HCT116 (cell line): ENCODE measurements at regions not wholly inside any gene's neighbourhood (a gene's known extent, or its start where the extent isn't known, plus 50 kb on each side); places are given as distances from the start of the nearest gene placed in this dataset.

ENCODE experiments used
- ATAC-seq: fragments of 200-7000 bp; cut with Tn5 transposase; 2 replicates; pipeline ENCODE4 v1.9.1; 2020; ENCODE audit warnings: mild to moderate bottlenecking, moderate library complexity
- BruUV-seq: library from RNA; stranded (reverse); fragments of 400-500 nt; replicated peaks from 2 replicates; lab custom pipeline; 2021; lab: Mats Ljungman, UMichigan
- CTCF ChIA-PET: fragments of 300-600 bp; sonication (Branson Sonifier 250); formaldehyde crosslinking; loops from one replicate; lab custom pipeline; 2021; ENCODE audit warnings: antibody characterized with exemption; lab: Charles Lee
- POLR2A ChIA-PET: fragments of 300-600, 350-600 bp; sonication (Branson Sonifier 250); formaldehyde crosslinking; loops from one replicate; lab custom pipeline; 2021; ENCODE audit warnings: antibody characterized with exemption; lab: Charles Lee
- RAD21 ChIA-PET, 2 experiments: fragments of 300-600 bp; sonication (Branson Sonifier 250); formaldehyde crosslinking; loops; one replicate each; lab custom pipeline; 2023; ENCODE audit warnings: low total read pairs in 2 of 2; ENCODE audit not compliant: uncharacterized antibody in 2 of 2, unreplicated experiment in 2 of 2, low non-redundant PET in 1 of 2; lab: Charles Lee
- DNase-seq: peaks from one replicate; pipeline ENCODE4 v3.0.0-alpha.2; 2010; ENCODE audit warnings: low read depth, low spot score
- H2AFZ ChIP-seq: fragments of 200-600 bp; shearing (Covaris generic), sonication (generic); 2 replicates; pipeline ENCODE4 v1.6.1; 2017; ENCODE audit warnings: low read depth, mixed run types, mixed read lengths, antibody characterized with exemption, low read length; ENCODE audit not compliant: poor library complexity, severe bottlenecking
- H3K27ac ChIP-seq: 2 replicates; pipeline ENCODE4 v1.5.1; 2012; ENCODE audit warnings: low read depth, low read length
- H3K27me3 ChIP-seq: fragments of 200-600 bp; sonication (generic); 2 replicates; pipeline ENCODE4 v1.6.1; 2016; ENCODE audit warnings: mixed run types, low read length, mixed read lengths; ENCODE audit not compliant: insufficient read depth
- H3K36me3 ChIP-seq, 2 experiments: fragments of 200-500 bp in 1 of 2; fragments of 200-600 bp in 1 of 2; sonication (Bioruptor generic) in 1 of 2; sonication (generic) in 1 of 2; 2 replicates each; pipeline versions ENCODE4 v1.5.1 to v1.6.1; 2014 to 2016; ENCODE audit warnings: low read length in 2 of 2, inconsistent platforms in 1 of 2, mixed read lengths in 1 of 2, mixed run types in 1 of 2; ENCODE audit not compliant: insufficient read depth in 2 of 2, control insufficient read depth in 1 of 2
- H3K4me1 ChIP-seq, 2 experiments: fragments of 200-600 bp in 1 of 2; sonication (generic) in 1 of 2; 2 replicates each; pipeline versions ENCODE4 v1.5.1 to v1.6.1; 2012 to 2017; ENCODE audit warnings: low read length in 2 of 2, inconsistent platforms in 1 of 2, mild to moderate bottlenecking in 1 of 2, mixed read lengths in 1 of 2, mixed run types in 1 of 2, moderate library complexity in 1 of 2; ENCODE audit not compliant: insufficient read depth in 2 of 2, control insufficient read depth in 1 of 2
- H3K4me2 ChIP-seq: fragments of 200-600 bp; sonication (generic); 2 replicates; pipeline ENCODE4 v1.6.1; 2017; ENCODE audit warnings: mixed run types, low read length, mixed read lengths
- H3K4me3 ChIP-seq, 2 experiments: fragments of 200-600 bp in 1 of 2; sonication (generic) in 1 of 2; replicated peaks in 1 of 2; 2 replicates each; pipeline ENCODE4 v1.5.1; 2011 to 2016; ENCODE audit warnings: low read length in 2 of 2, control low read depth in 1 of 2, low read depth in 1 of 2, mild to moderate bottlenecking in 1 of 2, mixed read lengths in 1 of 2, mixed run types in 1 of 2
- H3K79me2 ChIP-seq: fragments of 200-600 bp; sonication (generic); 2 replicates; pipeline ENCODE4 v1.6.1; 2017; ENCODE audit warnings: mild to moderate bottlenecking, mixed run types, low read length, moderate library complexity, mixed read lengths; ENCODE audit not compliant: insufficient read depth
- H3K9ac ChIP-seq: fragments of 200-600 bp; sonication (generic); 2 replicates; pipeline ENCODE4 v1.6.1; 2016; ENCODE audit warnings: low read length, mixed read lengths
- H3K9me2 ChIP-seq: fragments of 200-600 bp; sonication (generic), shearing (Covaris generic); 2 replicates; pipeline ENCODE4 v1.6.1; 2017; ENCODE audit warnings: mixed run types, mild to moderate bottlenecking, moderate library complexity; ENCODE audit not compliant: insufficient read depth
- H3K9me3 ChIP-seq, 2 experiments: fragments of 200-500 bp in 1 of 2; fragments of 200-600 bp in 1 of 2; sonication (Bioruptor generic) in 1 of 2; sonication (generic) in 1 of 2; 2 replicates each; pipeline ENCODE4 v1.6.1; 2014 to 2017; ENCODE audit warnings: low read length in 2 of 2, mixed read lengths in 2 of 2, inconsistent platforms in 1 of 2, low read depth in 1 of 2, mild to moderate bottlenecking in 1 of 2, mixed run types in 1 of 2, moderate library complexity in 1 of 2; ENCODE audit not compliant: control insufficient read depth in 1 of 2, insufficient read depth in 1 of 2
- H4K20me1 ChIP-seq: fragments of 200-600 bp; sonication (generic), shearing (Covaris generic); 2 replicates; pipeline ENCODE4 v1.6.1; 2017; ENCODE audit warnings: mixed run types, mild to moderate bottlenecking, moderate library complexity; ENCODE audit not compliant: insufficient read depth
- POLR2AphosphoS5 ChIP-seq: IDR thresholded peaks from 2 replicates; pipeline ENCODE4 v1.6.1; 2011; ENCODE audit warnings: mild to moderate bottlenecking, low read depth, low read length, moderate library complexity
- RAD21 ChIP-seq: IDR thresholded peaks from 2 replicates; pipeline ENCODE4 v1.6.1; 2012; ENCODE audit warnings: low read depth, mild to moderate bottlenecking
- SP1 ChIP-seq: IDR thresholded peaks from 2 replicates; pipeline ENCODE4 v1.6.1; 2012; ENCODE audit warnings: low read depth
- SRF ChIP-seq: IDR thresholded peaks from 2 replicates; pipeline ENCODE4 v1.6.1; 2012; ENCODE audit warnings: low read depth
- YY1 ChIP-seq: IDR thresholded peaks from 2 replicates; pipeline ENCODE4 v1.6.1; 2011; ENCODE audit warnings: low read length, low read depth, moderate library complexity, mild to moderate bottlenecking; ENCODE audit not compliant: insufficient replicate concordance; ENCODE audit errors: extremely low read depth
- ZNF274 ChIP-seq: fragments of 200-500 bp; sonication (Bioruptor generic); IDR thresholded peaks from 2 replicates; pipeline ENCODE4 v1.6.1; 2014; ENCODE audit warnings: mild to moderate bottlenecking, low read depth, low read length, inconsistent platforms
- intact Hi-C: fragments of 100-400 bp; cut with micrococcal nuclease; formaldehyde crosslinking; loops from 2 replicates; pipeline ENCODE4 v1.10.0; 2022
- TF ChIP-seq, protein P1 (sequence below), 3 experiments: fragments of 200-600 bp in 1 of 3; sonication (generic) in 1 of 3; IDR thresholded peaks in 2 of 3; conservative IDR thresholded peaks in 1 of 3; 2 replicates each; pipeline ENCODE4 v1.5.1; 2012 to 2017; ENCODE audit warnings: low read depth in 2 of 3, low read length in 2 of 3, antibody characterized with exemption in 1 of 3, borderline replicate concordance in 1 of 3, control low read depth in 1 of 3, mild to moderate bottlenecking in 1 of 3, mixed read lengths in 1 of 3, mixed run types in 1 of 3, moderate library complexity in 1 of 3; ENCODE audit not compliant: insufficient read depth in 1 of 3
- TF ChIP-seq, protein P2 (sequence below): IDR thresholded peaks from 2 replicates; pipeline ENCODE4 v1.6.1; 2011; ENCODE audit warnings: mild to moderate bottlenecking, low read length, moderate library complexity; ENCODE audit not compliant: insufficient replicate concordance; ENCODE audit errors: extremely low read depth
- TF ChIP-seq, protein P3 (sequence below): IDR thresholded peaks from 2 replicates; pipeline ENCODE4 v1.6.1; 2012

DNA sequence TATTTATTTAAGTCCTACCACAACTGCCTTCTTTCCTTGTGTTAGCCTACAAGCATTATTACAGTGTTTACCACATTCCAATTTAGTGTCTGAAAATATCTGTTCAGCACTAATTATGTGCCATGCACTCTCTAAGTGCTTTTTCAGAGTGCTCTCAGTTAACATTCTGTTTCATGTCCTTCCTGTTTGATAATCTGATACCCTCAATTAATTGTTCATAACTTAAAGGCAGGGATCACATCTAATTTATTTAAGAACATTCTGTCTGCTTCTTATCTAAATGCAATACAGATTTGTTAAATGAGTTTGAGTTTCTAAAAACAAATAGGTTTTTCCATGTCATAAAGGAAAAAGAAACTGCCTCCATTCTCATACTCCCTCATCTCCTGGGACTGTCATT is 649.6 kb upstream of the ATXN8OS start:
- no peak overlapping the region for H3K4me2 ChIP-seq
- POLR2A ChIA-PET: no interaction called here
- no TSS peak for BruUV-seq

More for the DNA sequence above, 649.6 kb upstream of the ATXN8OS start:
- Histone ChIP-seq H3K4me1 (no peaks in the 10 kb centered on the region), H3K4me3 (no peak overlapping the region), H3K9ac (no peak overlapping the region), H3K9me3 (no peaks in the 10 kb centered on the region), H3K9me2 (no peaks in the 10 kb centered on the region), H3K79me2 (no peaks in the 10 kb centered on the region), H3K36me3 (no peaks in the 10 kb centered on the region), H3K27me3 (no peaks in the 10 kb centered on the region), H3K27ac (no peak overlapping the region), H2AFZ (no peak overlapping the region), H4K20me1 (no peaks in the 10 kb centered on the region)
- ChIA-PET CTCF (no interaction called here), RAD21 (no interaction called here)
- DNase-seq: no peak
- TF ChIP-seq, protein P1, sequence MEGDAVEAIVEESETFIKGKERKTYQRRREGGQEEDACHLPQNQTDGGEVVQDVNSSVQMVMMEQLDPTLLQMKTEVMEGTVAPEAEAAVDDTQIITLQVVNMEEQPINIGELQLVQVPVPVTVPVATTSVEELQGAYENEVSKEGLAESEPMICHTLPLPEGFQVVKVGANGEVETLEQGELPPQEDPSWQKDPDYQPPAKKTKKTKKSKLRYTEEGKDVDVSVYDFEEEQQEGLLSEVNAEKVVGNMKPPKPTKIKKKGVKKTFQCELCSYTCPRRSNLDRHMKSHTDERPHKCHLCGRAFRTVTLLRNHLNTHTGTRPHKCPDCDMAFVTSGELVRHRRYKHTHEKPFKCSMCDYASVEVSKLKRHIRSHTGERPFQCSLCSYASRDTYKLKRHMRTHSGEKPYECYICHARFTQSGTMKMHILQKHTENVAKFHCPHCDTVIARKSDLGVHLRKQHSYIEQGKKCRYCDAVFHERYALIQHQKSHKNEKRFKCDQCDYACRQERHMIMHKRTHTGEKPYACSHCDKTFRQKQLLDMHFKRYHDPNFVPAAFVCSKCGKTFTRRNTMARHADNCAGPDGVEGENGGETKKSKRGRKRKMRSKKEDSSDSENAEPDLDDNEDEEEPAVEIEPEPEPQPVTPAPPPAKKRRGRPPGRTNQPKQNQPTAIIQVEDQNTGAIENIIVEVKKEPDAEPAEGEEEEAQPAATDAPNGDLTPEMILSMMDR (IDR thresholded peaks at IDR 0.05 in 2 of 3, conservative IDR thresholded peaks at IDR 0.05 in 1 of 3; ENCODE audit: borderline replicate concordance in 1 of 3, insufficient read depth in 1 of 3, low read depth in 2 of 3, low read length in 2 of 3): no peak
- no peak for TF ChIP-seq RAD21
- TF ChIP-seq ZNF274: no peak
- TF ChIP-seq, protein P2, sequence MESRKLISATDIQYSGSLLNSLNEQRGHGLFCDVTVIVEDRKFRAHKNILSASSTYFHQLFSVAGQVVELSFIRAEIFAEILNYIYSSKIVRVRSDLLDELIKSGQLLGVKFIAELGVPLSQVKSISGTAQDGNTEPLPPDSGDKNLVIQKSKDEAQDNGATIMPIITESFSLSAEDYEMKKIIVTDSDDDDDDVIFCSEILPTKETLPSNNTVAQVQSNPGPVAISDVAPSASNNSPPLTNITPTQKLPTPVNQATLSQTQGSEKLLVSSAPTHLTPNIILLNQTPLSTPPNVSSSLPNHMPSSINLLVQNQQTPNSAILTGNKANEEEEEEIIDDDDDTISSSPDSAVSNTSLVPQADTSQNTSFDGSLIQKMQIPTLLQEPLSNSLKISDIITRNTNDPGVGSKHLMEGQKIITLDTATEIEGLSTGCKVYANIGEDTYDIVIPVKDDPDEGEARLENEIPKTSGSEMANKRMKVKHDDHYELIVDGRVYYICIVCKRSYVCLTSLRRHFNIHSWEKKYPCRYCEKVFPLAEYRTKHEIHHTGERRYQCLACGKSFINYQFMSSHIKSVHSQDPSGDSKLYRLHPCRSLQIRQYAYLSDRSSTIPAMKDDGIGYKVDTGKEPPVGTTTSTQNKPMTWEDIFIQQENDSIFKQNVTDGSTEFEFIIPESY: no peak
- TF ChIP-seq, protein P3, sequence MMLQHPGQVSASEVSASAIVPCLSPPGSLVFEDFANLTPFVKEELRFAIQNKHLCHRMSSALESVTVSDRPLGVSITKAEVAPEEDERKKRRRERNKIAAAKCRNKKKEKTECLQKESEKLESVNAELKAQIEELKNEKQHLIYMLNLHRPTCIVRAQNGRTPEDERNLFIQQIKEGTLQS: no peak
- TF ChIP-seq SRF: no peak
- TF ChIP-seq POLR2AphosphoS5: no peak
- no peak for TF ChIP-seq YY1
- no peak for TF ChIP-seq SP1
- intact Hi-C loops: no loop called here
- no peak for ATAC-seq
